Esophagus muscularis mucosa (tissue), 4 donors: ENCODE measurements at regions not wholly inside any gene's neighbourhood (a gene's known extent, or its start where the extent isn't known, plus 50 kb on each side); places are given as distances from the start of the nearest gene placed in this dataset.

Experiments used
- EP300 ChIP-seq: sonication (generic); formaldehyde crosslinking; IDR thresholded peaks from one replicate; pipeline ENCODE4 v1.6.1; 2017; ENCODE audit warnings: antibody characterized with exemption
- POLR2A ChIP-seq: fragments of 450-650 bp; IDR thresholded peaks from one replicate; pipeline ENCODE4 v1.6.1; 2017; ENCODE audit warnings: antibody characterized with exemption, moderate library complexity, mild to moderate bottlenecking, low read depth
- TF ChIP-seq, protein P1 (sequence below), 3 experiments: fragments of 200-600 bp in 2 of 3; fragments of 450-650 bp in 1 of 3; sonication (generic) in 2 of 3; IDR thresholded peaks; one replicate each; pipeline ENCODE4 v1.5.1; 2017 to 2019; ENCODE audit warnings: antibody characterized with exemption in 3 of 3, mild to moderate bottlenecking in 2 of 3, moderate library complexity in 1 of 3

- TF ChIP-seq, protein P1, sequence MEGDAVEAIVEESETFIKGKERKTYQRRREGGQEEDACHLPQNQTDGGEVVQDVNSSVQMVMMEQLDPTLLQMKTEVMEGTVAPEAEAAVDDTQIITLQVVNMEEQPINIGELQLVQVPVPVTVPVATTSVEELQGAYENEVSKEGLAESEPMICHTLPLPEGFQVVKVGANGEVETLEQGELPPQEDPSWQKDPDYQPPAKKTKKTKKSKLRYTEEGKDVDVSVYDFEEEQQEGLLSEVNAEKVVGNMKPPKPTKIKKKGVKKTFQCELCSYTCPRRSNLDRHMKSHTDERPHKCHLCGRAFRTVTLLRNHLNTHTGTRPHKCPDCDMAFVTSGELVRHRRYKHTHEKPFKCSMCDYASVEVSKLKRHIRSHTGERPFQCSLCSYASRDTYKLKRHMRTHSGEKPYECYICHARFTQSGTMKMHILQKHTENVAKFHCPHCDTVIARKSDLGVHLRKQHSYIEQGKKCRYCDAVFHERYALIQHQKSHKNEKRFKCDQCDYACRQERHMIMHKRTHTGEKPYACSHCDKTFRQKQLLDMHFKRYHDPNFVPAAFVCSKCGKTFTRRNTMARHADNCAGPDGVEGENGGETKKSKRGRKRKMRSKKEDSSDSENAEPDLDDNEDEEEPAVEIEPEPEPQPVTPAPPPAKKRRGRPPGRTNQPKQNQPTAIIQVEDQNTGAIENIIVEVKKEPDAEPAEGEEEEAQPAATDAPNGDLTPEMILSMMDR (IDR thresholded peaks at IDR 0.05), result no peak
- no peak for TF ChIP-seq EP300
- no peak for TF ChIP-seq POLR2A
These were observed 107.4 kb upstream of the PITX2 start for GRCh38 chr4:110730318-110730717.
